ENCODE measurements at regions not wholly inside any gene's neighbourhood (a gene's known extent, or its start where the extent isn't known, plus 50 kb on each side); places are given as distances from the start of the nearest gene placed in this dataset.

GRCh38 chr5:123681061-123681460 lies 169.1 kb downstream of the CSNK1G3 start:
- Histone ChIP-seq H3K27ac (ENCODE audit: low read depth in 2 of 2, low read length in 1 of 2) (no peak overlapping the region), H3K4me3 (ENCODE audit: low read depth in 2 of 2, low read length in 1 of 2) (no peak overlapping the region), H2AFZ (ENCODE audit: low read depth) (no peak overlapping the region), H3K36me3 (replicated peaks in 1 of 2; ENCODE audit: control insufficient read depth in 1 of 2, insufficient read depth in 2 of 2, low read length in 1 of 2) (no peaks in the 10 kb centered on the region), H4K20me1 (ENCODE audit: insufficient read depth) (no peaks in the 10 kb centered on the region), H3K27me3 (ENCODE audit: insufficient read depth) (no peaks in the 10 kb centered on the region), H3K79me2 (ENCODE audit: insufficient read depth) (no peaks in the 10 kb centered on the region), H3F3A (replicated peaks; ENCODE audit: insufficient read depth) (no peaks in the 10 kb centered on the region), H3K4me1 (ENCODE audit: control insufficient read depth in 1 of 2, insufficient read depth in 2 of 2, low read depth in 1 of 2, low read length in 1 of 2) (no peaks in the 10 kb centered on the region), H3K9me3 (peaks cover 9% of the 10 kb centered on the region; the same call in 1 of the 2 replicates), H3K9ac (no peak overlapping the region), H3K4me2 (no peak overlapping the region), H3K9me2 (no peaks in the 10 kb centered on the region)
- ChIA-PET POLR2A (no interaction called here), CTCF (no interaction called here)
- DNase-seq: no peak
- TF ChIP-seq TEAD4 (IDR thresholded peaks at IDR 0.05; ENCODE audit: borderline replicate concordance, insufficient read depth): no peak
- TF ChIP-seq RAD21 (IDR thresholded peaks at IDR 0.05; ENCODE audit: low read length): no peak
- no peak for TF ChIP-seq ZBTB33 (IDR thresholded peaks at IDR 0.05; ENCODE audit: borderline replicate concordance, low read depth)

GRCh38 chr5:123673107-123673506 lies 161.1 kb downstream of the CSNK1G3 start:
- no peak overlapping the region for H2AFZ ChIP-seq (ENCODE audit: low read depth)
- POLR2A ChIA-PET: interaction anchor here (0.5 kb wide), 1 partner anchor 657 kb away, joined by 3 read pairs; no protein-coding TSS in a partner anchor
- H3K9ac ChIP-seq: no peak overlapping the region

GRCh38 chr5:123671711-123672456 lies 159.9 kb downstream of the CSNK1G3 start:
- H3K4me3 ChIP-seq (ENCODE audit: low read depth in 2 of 2, low read length in 1 of 2): no peak overlapping the region

More at GRCh38 chr5:123673107-123673506, 161.1 kb downstream of the CSNK1G3 start:
- H3K4me3 ChIP-seq (ENCODE audit: low read depth in 2 of 2, low read length in 1 of 2): no peak overlapping the region
- no peaks in the 10 kb centered on the region for H3K9me2 ChIP-seq
- H3K79me2 ChIP-seq (ENCODE audit: insufficient read depth): no peaks in the 10 kb centered on the region
- peaks cover 3 to 8% of the 10 kb centered on the region in 2 experiments; a peak in 2 of 4 replicates for H3K4me1 ChIP-seq (ENCODE audit: control insufficient read depth in 1 of 2, insufficient read depth in 2 of 2, low read depth in 1 of 2, low read length in 1 of 2)
- no peaks in the 10 kb centered on the region for H4K20me1 ChIP-seq (ENCODE audit: insufficient read depth)
- CTCF ChIA-PET: interaction anchor here (0.6 to 2.1 kb wide), 4 partner anchors 18 to 1555 kb away, joined by 3 to 4 read pairs (median 3); no protein-coding TSS in a partner anchor
- no peaks in the 10 kb centered on the region for H3K36me3 ChIP-seq (replicated peaks in 1 of 2; ENCODE audit: control insufficient read depth in 1 of 2, insufficient read depth in 2 of 2, low read length in 1 of 2)
- H3K27ac ChIP-seq (ENCODE audit: low read depth in 2 of 2, low read length in 1 of 2): 0 out of 4 replicates have a peak overlapping the region, but pooled peaks of 1 of the 2 experiments have one; percentile 14
- no peaks in the 10 kb centered on the region for H3F3A ChIP-seq (replicated peaks; ENCODE audit: insufficient read depth)
- DNase-seq: no peak
- 94% methylated on average over 2 of the region's 2 CpGs for WGBS (ENCODE audit: low lambda C conversion rate)
- H3K9me3 ChIP-seq: no peaks in the 10 kb centered on the region
- 0 out of 2 replicates have a peak, but pooled peaks have one; percentile 24 for TF ChIP-seq RCOR1 (IDR thresholded peaks at IDR 0.05; ENCODE audit: low read length)
- no peak for TF ChIP-seq GATA2 (CRISPR knock-in tag; IDR thresholded peaks at IDR 0.05)
- TF ChIP-seq CHD2 (IDR thresholded peaks at IDR 0.05; ENCODE audit: low read length, partially characterized antibody): no peak
- H3K27me3 ChIP-seq (ENCODE audit: insufficient read depth): no peaks in the 10 kb centered on the region
- no peak overlapping the region for H3K4me2 ChIP-seq

More at GRCh38 chr5:123671711-123672456, 159.9 kb downstream of the CSNK1G3 start:
- H4K20me1 ChIP-seq (ENCODE audit: insufficient read depth): no peaks in the 10 kb centered on the region
- ChIA-PET POLR2A (interaction anchor here (0.6 to 1.3 kb wide), 2 partner anchors 1077 to 1216 kb away, joined by 5 to 6 read pairs; no protein-coding TSS in a partner anchor), CTCF (interaction anchor here (0.6 to 2.1 kb wide), 15 partner anchors 89 to 1905 kb away, joined by 3 to 6 read pairs (median 3); no protein-coding TSS in a partner anchor)
- no peaks in the 10 kb centered on the region for H3K27me3 ChIP-seq (ENCODE audit: insufficient read depth)
- H2AFZ ChIP-seq (ENCODE audit: low read depth): no peak overlapping the region
- 90% methylated on average over 5 of the region's 5 CpGs for WGBS (ENCODE audit: low lambda C conversion rate)
- H3K4me2 ChIP-seq: no peak overlapping the region
- DNase-seq: no peak
- no peak overlapping the region for H3K27ac ChIP-seq (ENCODE audit: low read depth in 2 of 2, low read length in 1 of 2)
- no peaks in the 10 kb centered on the region for H3K9me3 ChIP-seq
- H3K36me3 ChIP-seq (replicated peaks in 1 of 2; ENCODE audit: control insufficient read depth in 1 of 2, insufficient read depth in 2 of 2, low read length in 1 of 2): no peaks in the 10 kb centered on the region
- H3K79me2 ChIP-seq (ENCODE audit: insufficient read depth): no peaks in the 10 kb centered on the region
- H3K9ac ChIP-seq: no peak overlapping the region
- peaks cover 3 to 8% of the 10 kb centered on the region in 2 experiments; a peak in 2 of 4 replicates for H3K4me1 ChIP-seq (ENCODE audit: control insufficient read depth in 1 of 2, insufficient read depth in 2 of 2, low read depth in 1 of 2, low read length in 1 of 2)
- H3K9me2 ChIP-seq: no peaks in the 10 kb centered on the region
- H3F3A ChIP-seq (replicated peaks; ENCODE audit: insufficient read depth): no peaks in the 10 kb centered on the region
- no peak for TF ChIP-seq CHD2 (IDR thresholded peaks at IDR 0.05; ENCODE audit: low read length, partially characterized antibody)
- TF ChIP-seq NFIC (IDR thresholded peaks at IDR 0.05; ENCODE audit: borderline replicate concordance): no peak
- no peak for TF ChIP-seq CTCF (IDR thresholded peaks at IDR 0.05)
- no peak for TF ChIP-seq EZH2phosphoT487 (IDR thresholded peaks at IDR 0.05; ENCODE audit: borderline replicate concordance, low read depth)

Measured in SK-N-SH (cell line).